Naive thymus-derived CD4-positive, alpha-beta T cell (primary cell): ENCODE measurements at regions not wholly inside any gene's neighbourhood (a gene's known extent, or its start where the extent isn't known, plus 50 kb on each side); places are given as distances from the start of the nearest gene placed in this dataset.

Experiments
- ATAC-seq: fragments of 150-1000 bp; cut with Tn5 transposase; 2 replicates; pipeline ENCODE4 v1.10.0; 2021; ENCODE audit warnings: mild to moderate bottlenecking, moderate library complexity
- CTCF ChIA-PET: fragments of 350-600 bp; sonication (Branson Sonifier 250); formaldehyde crosslinking; loops from one replicate; lab custom pipeline; 2021; ENCODE audit warnings: antibody characterized with exemption; lab: Charles Lee
- POLR2A ChIA-PET: fragments of 350-600 bp; sonication (Branson Sonifier 250); formaldehyde crosslinking; loops from one replicate; lab custom pipeline; 2021; ENCODE audit warnings: antibody characterized with exemption, inconsistent platforms; lab: Charles Lee
- DNase-seq, 9 donors: peaks; one replicate each; pipeline versions ENCODE4 v3.0.0 to v3.0.0-alpha.2; 2020 to 2022; ENCODE audit warnings: mixed read lengths in 1 of 9
- H3K27ac ChIP-seq: one replicate; pipeline ENCODE4 v1.7.0; 2013; ENCODE audit warnings: mild to moderate bottlenecking, low read depth, low read length, moderate library complexity
- H3K27me3 ChIP-seq, 2 donors: one replicate each; pipeline ENCODE4 v1.7.0; 2013; ENCODE audit warnings: low read length in 2 of 2, mild to moderate bottlenecking in 2 of 2, moderate library complexity in 2 of 2; ENCODE audit not compliant: control insufficient read depth in 2 of 2, insufficient read depth in 2 of 2
- H3K36me3 ChIP-seq, 3 experiments: 1 replicate in 2 of 3; 2 replicates in 1 of 3; pipeline ENCODE4 v1.7.0; 2013; ENCODE audit warnings: low read length in 3 of 3, mild to moderate bottlenecking in 3 of 3, moderate library complexity in 1 of 3; ENCODE audit not compliant: insufficient read depth in 3 of 3, control insufficient read depth in 2 of 3
- H3K4me1 ChIP-seq, 2 donors: one replicate each; pipeline ENCODE4 v1.7.0; 2013; ENCODE audit warnings: low read length in 2 of 2, mild to moderate bottlenecking in 2 of 2, moderate library complexity in 1 of 2; ENCODE audit not compliant: control insufficient read depth in 2 of 2, insufficient read depth in 2 of 2
- H3K4me3 ChIP-seq: 2 replicates; pipeline ENCODE4 v1.7.0; 2013; ENCODE audit warnings: mild to moderate bottlenecking, low read length
- H3K9me3 ChIP-seq, 3 experiments: 1 replicate in 2 of 3; 2 replicates in 1 of 3; pipeline ENCODE4 v1.7.0; 2013; ENCODE audit warnings: low read length in 3 of 3; ENCODE audit not compliant: control insufficient read depth in 2 of 3
- H3K27ac Mint-ChIP-seq, 9 donors: one replicate each; pipeline ENCODE4 v1.8.0; 2020 to 2022; ENCODE audit warnings: mixed read lengths in 9 of 9, mild to moderate bottlenecking in 8 of 9, moderate library complexity in 5 of 9, inconsistent platforms in 2 of 9
- H3K27me3 Mint-ChIP-seq, 5 donors: one replicate each; pipeline ENCODE4 v1.8.0; 2021 to 2022; ENCODE audit warnings: mixed read lengths in 5 of 5, mild to moderate bottlenecking in 1 of 5
- H3K36me3 Mint-ChIP-seq, 5 donors: one replicate each; pipeline ENCODE4 v1.8.0; 2020 to 2022; ENCODE audit warnings: mixed read lengths in 5 of 5, mild to moderate bottlenecking in 3 of 5, inconsistent platforms in 1 of 5
- H3K4me1 Mint-ChIP-seq, 7 donors: one replicate each; pipeline ENCODE4 v1.8.0; 2020 to 2022; ENCODE audit warnings: mixed read lengths in 7 of 7, mild to moderate bottlenecking in 3 of 7, inconsistent platforms in 1 of 7
- H3K4me3 Mint-ChIP-seq, 10 donors: one replicate each; pipeline ENCODE4 v1.8.0; 2020 to 2022; ENCODE audit warnings: mild to moderate bottlenecking in 10 of 10, mixed read lengths in 10 of 10, moderate library complexity in 6 of 10, inconsistent platforms in 2 of 10
- H3K9me3 Mint-ChIP-seq, 11 donors: one replicate each; pipeline ENCODE4 v1.8.0; 2020 to 2022; ENCODE audit warnings: mixed read lengths in 11 of 11, mild to moderate bottlenecking in 4 of 11, inconsistent platforms in 1 of 11, moderate library complexity in 1 of 11
- intact Hi-C, 2 donors: fragments of 100-400 bp; cut with micrococcal nuclease; formaldehyde crosslinking; loops; one replicate each; pipeline ENCODE4 v1.15.1; 2023

DNA sequence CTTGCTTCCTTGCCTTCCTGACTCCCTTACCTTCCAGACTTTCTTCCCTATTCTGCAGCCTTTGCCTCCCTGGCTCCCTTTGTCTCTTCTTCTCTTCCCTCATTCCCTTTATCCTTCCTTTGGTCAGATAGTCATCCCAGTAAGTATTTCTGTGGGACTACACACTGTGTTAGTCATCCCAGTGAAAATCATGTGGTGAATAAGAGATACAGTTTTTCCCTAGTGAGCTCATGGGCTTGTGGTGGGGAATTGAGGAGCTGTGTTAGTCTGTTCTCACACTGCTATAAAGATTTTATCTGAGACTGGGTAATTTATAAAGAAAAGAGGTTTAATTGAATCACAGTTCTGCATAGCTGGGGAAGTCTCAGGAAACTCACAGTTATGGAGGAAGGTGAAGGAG lies 109.8 kb upstream of the EDIL3 start:
- Histone ChIP-seq H3K27me3 (no peaks in the 10 kb centered on the region), H3K9me3 (no peaks in the 10 kb centered on the region), H3K27ac (no peak overlapping the region), H3K4me1 (no peaks in the 10 kb centered on the region), H3K4me3 (no peak overlapping the region), H3K36me3 (no peaks in the 10 kb centered on the region)
- H3K27ac Mint-ChIP-seq = no peak overlapping the region
- ATAC-seq (no peak), DNase-seq (no peak)
- peaks cover 0 to 17% (median 3%) of the 10 kb centered on the region in 11 donors for H3K9me3 Mint-ChIP-seq
- POLR2A ChIA-PET = no interaction called here
- H3K4me3 Mint-ChIP-seq = no peak overlapping the region
- peaks cover 0 to 2% (median 0%) of the 10 kb centered on the region in 7 donors for H3K4me1 Mint-ChIP-seq
- CTCF ChIA-PET = no interaction called here
- intact Hi-C loops = no loop called here
- no peaks in the 10 kb centered on the region for H3K27me3 Mint-ChIP-seq
- no peaks in the 10 kb centered on the region for H3K36me3 Mint-ChIP-seq

DNA sequence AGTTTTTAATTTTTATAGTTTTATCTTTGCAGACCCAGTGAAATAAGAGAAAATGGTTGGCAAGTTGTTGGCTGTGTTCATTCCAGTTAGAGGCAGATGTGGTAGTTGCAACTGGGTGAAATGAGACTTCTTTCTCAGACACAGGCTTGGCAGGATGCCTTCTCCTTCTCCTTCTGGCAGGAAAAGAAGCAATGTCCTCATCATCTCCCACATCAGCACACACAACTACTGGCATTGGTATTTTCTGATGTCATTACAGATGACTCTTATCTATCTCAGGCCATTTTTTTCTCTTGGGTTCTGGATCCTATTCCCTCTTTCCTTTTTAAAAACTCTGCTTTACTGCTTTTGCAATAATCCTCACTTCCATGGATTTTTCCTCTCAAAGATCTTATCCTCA lies 103.3 kb upstream of the EDIL3 start:
- ATAC-seq = no peak
- Histone ChIP-seq H3K4me3 (no peak overlapping the region), H3K27me3 (no peaks in the 10 kb centered on the region), H3K36me3 (no peaks in the 10 kb centered on the region), H3K27ac (no peak overlapping the region), H3K4me1 (no peaks in the 10 kb centered on the region), H3K9me3 (no peaks in the 10 kb centered on the region)
- no peak for DNase-seq
- H3K4me1 Mint-ChIP-seq = peaks cover 0 to 2% (median 0%) of the 10 kb centered on the region in 7 donors
- H3K4me3 Mint-ChIP-seq = no peak overlapping the region
- peaks cover 0 to 9% (median 0%) of the 10 kb centered on the region in 11 donors for H3K9me3 Mint-ChIP-seq
- H3K27ac Mint-ChIP-seq = no peak overlapping the region
- ChIA-PET CTCF (no interaction called here), POLR2A (no interaction called here)
- H3K27me3 Mint-ChIP-seq = no peaks in the 10 kb centered on the region
- H3K36me3 Mint-ChIP-seq = no peaks in the 10 kb centered on the region
- intact Hi-C loops = no loop called here

GRCh38 chr5:84480873-84481637 lies 96.4 kb upstream of the EDIL3 start:
- no peak overlapping the region for H3K27ac Mint-ChIP-seq
- intact Hi-C loops = no loop called here
- no peaks in the 10 kb centered on the region for H3K36me3 Mint-ChIP-seq
- Histone ChIP-seq H3K36me3 (no peaks in the 10 kb centered on the region), H3K4me3 (no peak overlapping the region), H3K4me1 (no peaks in the 10 kb centered on the region), H3K27me3 (no peaks in the 10 kb centered on the region), H3K9me3 (no peaks in the 10 kb centered on the region), H3K27ac (no peak overlapping the region)
- no peak for DNase-seq
- CTCF ChIA-PET = no interaction called here
- POLR2A ChIA-PET = no interaction called here
- no peaks in the 10 kb centered on the region for H3K27me3 Mint-ChIP-seq
- ATAC-seq = no peak
- no peaks in the 10 kb centered on the region for H3K4me1 Mint-ChIP-seq
- H3K4me3 Mint-ChIP-seq = no peak overlapping the region
- peaks cover 0 to 8% (median 0%) of the 10 kb centered on the region in 11 donors for H3K9me3 Mint-ChIP-seq

GRCh38 chr5:84478603-84479002 lies 93.9 kb upstream of the EDIL3 start:
- no peak overlapping the region for H3K27ac Mint-ChIP-seq
- no peaks in the 10 kb centered on the region for H3K36me3 Mint-ChIP-seq
- no peaks in the 10 kb centered on the region for H3K27me3 Mint-ChIP-seq
- DNase-seq (no peak), ATAC-seq (no peak)
- Histone ChIP-seq H3K27me3 (no peaks in the 10 kb centered on the region), H3K4me3 (no peak overlapping the region), H3K27ac (no peak overlapping the region), H3K9me3 (no peaks in the 10 kb centered on the region), H3K36me3 (no peaks in the 10 kb centered on the region), H3K4me1 (no peaks in the 10 kb centered on the region)
- intact Hi-C loops = no loop called here
- POLR2A ChIA-PET = no interaction called here
- peaks cover 0 to 17% (median 2%) of the 10 kb centered on the region in 11 donors for H3K9me3 Mint-ChIP-seq
- CTCF ChIA-PET = no interaction called here
- H3K4me3 Mint-ChIP-seq = no peak overlapping the region
- H3K4me1 Mint-ChIP-seq = no peaks in the 10 kb centered on the region

- Histone ChIP-seq H3K4me3 (no peak overlapping the region), H3K27me3 (no peaks in the 10 kb centered on the region), H3K27ac (no peak overlapping the region), H3K9me3 (no peaks in the 10 kb centered on the region), H3K36me3 (no peaks in the 10 kb centered on the region), H3K4me1 (no peaks in the 10 kb centered on the region)
- CTCF ChIA-PET = no interaction called here
- Mint-ChIP-seq H3K4me3 (no peak overlapping the region), H3K4me1 (no peaks in the 10 kb centered on the region), H3K27ac (no peak overlapping the region), H3K36me3 (no peaks in the 10 kb centered on the region), H3K27me3 (no peaks in the 10 kb centered on the region), H3K9me3 (peaks cover 0 to 28% (median 2%) of the 10 kb centered on the region in 11 donors)
- DNase-seq (no peak), ATAC-seq (no peak)
- intact Hi-C loops = no loop called here
- POLR2A ChIA-PET = no interaction called here
Observed at GRCh38 chr5:84477485-84477884, 92.8 kb upstream of the EDIL3 start.

DNA sequence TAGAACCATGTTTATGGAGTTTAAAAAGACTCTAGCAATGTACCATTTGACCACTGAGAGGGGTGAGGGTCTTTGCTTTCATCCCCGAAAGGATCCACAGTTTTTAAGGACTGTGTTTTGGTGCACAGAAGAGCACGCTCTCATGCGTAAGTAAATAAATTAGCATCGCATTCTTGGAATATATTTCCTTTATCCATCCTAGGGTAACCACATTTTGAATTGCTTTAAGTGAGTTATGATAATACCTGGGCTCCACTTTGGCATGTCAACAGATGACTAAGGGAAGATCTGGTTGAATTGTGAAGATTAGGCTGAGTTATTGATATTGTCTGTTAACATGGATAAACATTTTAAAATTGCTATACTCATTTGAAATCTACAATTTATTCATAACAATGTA lies 89.4 kb upstream of the EDIL3 start:
- no peaks in the 10 kb centered on the region for H3K4me1 Mint-ChIP-seq
- intact Hi-C loops = no loop called here
- no peak overlapping the region for H3K27ac Mint-ChIP-seq
- DNase-seq (no peak), ATAC-seq (no peak)
- no peak overlapping the region for H3K4me3 ChIP-seq
- ChIA-PET CTCF (no interaction called here), POLR2A (no interaction called here)
- no peaks in the 10 kb centered on the region for H3K4me1 ChIP-seq
- H3K36me3 ChIP-seq = no peaks in the 10 kb centered on the region
- H3K9me3 ChIP-seq = no peaks in the 10 kb centered on the region
- H3K36me3 Mint-ChIP-seq = no peaks in the 10 kb centered on the region
- H3K27ac ChIP-seq = no peak overlapping the region
- no peaks in the 10 kb centered on the region for H3K27me3 Mint-ChIP-seq
- no peak overlapping the region for H3K4me3 Mint-ChIP-seq
- H3K27me3 ChIP-seq = no peaks in the 10 kb centered on the region
- peaks cover 2 to 39% (median 7%) of the 10 kb centered on the region in 11 donors for H3K9me3 Mint-ChIP-seq

DNA sequence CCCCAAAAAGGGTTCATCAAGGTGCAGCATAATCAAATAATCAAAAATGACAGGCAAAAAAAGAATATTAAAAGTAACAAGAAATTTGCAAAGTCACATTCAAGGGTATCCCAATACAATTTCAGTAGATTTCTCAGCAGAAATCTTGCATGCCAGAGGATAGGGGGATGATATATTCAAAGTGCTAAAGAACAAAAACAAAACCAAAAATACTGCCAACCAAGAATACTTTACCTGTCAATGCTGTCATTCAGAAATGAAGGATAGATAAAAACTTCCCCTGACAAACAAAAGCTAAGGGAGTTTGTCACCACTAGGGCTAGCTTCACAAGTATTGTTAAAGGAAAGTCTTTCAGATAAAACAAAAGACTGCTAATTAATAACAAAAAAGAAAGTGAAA lies 68.7 kb upstream of the EDIL3 start:
- H3K4me3 Mint-ChIP-seq = no peak overlapping the region
- Histone ChIP-seq H3K27me3 (no peaks in the 10 kb centered on the region), H3K9me3 (peaks cover 0 to 6% (median 0%) of the 10 kb centered on the region in 3 experiments), H3K4me3 (no peak overlapping the region), H3K27ac (no peak overlapping the region), H3K36me3 (no peaks in the 10 kb centered on the region), H3K4me1 (no peaks in the 10 kb centered on the region)
- intact Hi-C loops = no loop called here
- CTCF ChIA-PET = no interaction called here
- H3K9me3 Mint-ChIP-seq = peaks cover 0 to 37% (median 5%) of the 10 kb centered on the region in 11 donors
- no peaks in the 10 kb centered on the region for H3K36me3 Mint-ChIP-seq
- no peak overlapping the region for H3K27ac Mint-ChIP-seq
- no peaks in the 10 kb centered on the region for H3K27me3 Mint-ChIP-seq
- H3K4me1 Mint-ChIP-seq = no peaks in the 10 kb centered on the region
- DNase-seq (no peak), ATAC-seq (no peak)
- POLR2A ChIA-PET = no interaction called here
